ENCODE measurements at regions not wholly inside any gene's neighbourhood (a gene's known extent, or its start where the extent isn't known, plus 50 kb on each side); places are given as distances from the start of the nearest gene placed in this dataset.

- Mint-ChIP-seq H3K4me1 (ENCODE audit: unreplicated experiment) (no peaks in the 10 kb centered on the region), H3K27ac (ENCODE audit: unreplicated experiment) (no peak overlapping the region), H3K9me3 (ENCODE audit: unreplicated experiment) (no peaks in the 10 kb centered on the region), H3K36me3 (ENCODE audit: unreplicated experiment) (no peaks in the 10 kb centered on the region), H3K27me3 (ENCODE audit: unreplicated experiment) (no peaks in the 10 kb centered on the region), H3K4me3 (ENCODE audit: unreplicated experiment) (no peak overlapping the region)
- no peak for DNase-seq (ENCODE audit: extremely low spot score, unreplicated experiment)
- TF ChIP-seq, protein P1, sequence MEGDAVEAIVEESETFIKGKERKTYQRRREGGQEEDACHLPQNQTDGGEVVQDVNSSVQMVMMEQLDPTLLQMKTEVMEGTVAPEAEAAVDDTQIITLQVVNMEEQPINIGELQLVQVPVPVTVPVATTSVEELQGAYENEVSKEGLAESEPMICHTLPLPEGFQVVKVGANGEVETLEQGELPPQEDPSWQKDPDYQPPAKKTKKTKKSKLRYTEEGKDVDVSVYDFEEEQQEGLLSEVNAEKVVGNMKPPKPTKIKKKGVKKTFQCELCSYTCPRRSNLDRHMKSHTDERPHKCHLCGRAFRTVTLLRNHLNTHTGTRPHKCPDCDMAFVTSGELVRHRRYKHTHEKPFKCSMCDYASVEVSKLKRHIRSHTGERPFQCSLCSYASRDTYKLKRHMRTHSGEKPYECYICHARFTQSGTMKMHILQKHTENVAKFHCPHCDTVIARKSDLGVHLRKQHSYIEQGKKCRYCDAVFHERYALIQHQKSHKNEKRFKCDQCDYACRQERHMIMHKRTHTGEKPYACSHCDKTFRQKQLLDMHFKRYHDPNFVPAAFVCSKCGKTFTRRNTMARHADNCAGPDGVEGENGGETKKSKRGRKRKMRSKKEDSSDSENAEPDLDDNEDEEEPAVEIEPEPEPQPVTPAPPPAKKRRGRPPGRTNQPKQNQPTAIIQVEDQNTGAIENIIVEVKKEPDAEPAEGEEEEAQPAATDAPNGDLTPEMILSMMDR (IDR thresholded peaks at IDR 0.05), result no peak
Measured at GRCh38 chr3:181892848-181893247, 181.1 kb downstream of the SOX2 start.

DNA sequence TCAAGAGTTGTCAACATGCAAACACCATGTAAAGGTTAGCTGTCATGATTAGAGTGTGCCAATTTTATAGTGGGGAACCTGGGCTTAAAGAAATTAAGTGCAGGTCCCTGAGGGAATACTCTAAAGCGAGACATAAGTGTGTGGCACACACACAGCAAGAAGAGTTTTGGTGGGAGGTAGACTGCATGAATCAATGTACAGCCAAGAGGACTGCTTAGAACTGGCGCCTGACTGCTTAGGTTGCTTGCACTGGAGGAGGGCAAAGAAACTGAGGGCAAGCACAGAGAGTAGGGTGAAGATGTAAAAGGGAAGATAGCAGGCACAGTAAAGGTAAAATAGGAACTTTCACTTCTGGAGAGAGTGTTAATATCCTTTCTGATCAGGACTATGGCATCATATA is 184.9 kb downstream of the SOX2 start:
- no peaks in the 10 kb centered on the region for H3K9me3 Mint-ChIP-seq (ENCODE audit: unreplicated experiment)
- H3K4me3 Mint-ChIP-seq (ENCODE audit: unreplicated experiment), result no peak overlapping the region
- no peak overlapping the region for H3K27ac Mint-ChIP-seq (ENCODE audit: unreplicated experiment)
- no peaks in the 10 kb centered on the region for H3K4me1 Mint-ChIP-seq (ENCODE audit: unreplicated experiment)
- DNase-seq (ENCODE audit: extremely low spot score, unreplicated experiment), result no peak
- no peaks in the 10 kb centered on the region for H3K36me3 Mint-ChIP-seq (ENCODE audit: unreplicated experiment)
- TF ChIP-seq, protein P1 (IDR thresholded peaks at IDR 0.05), result no peak
- H3K27me3 Mint-ChIP-seq (ENCODE audit: unreplicated experiment), result no peaks in the 10 kb centered on the region

DNA sequence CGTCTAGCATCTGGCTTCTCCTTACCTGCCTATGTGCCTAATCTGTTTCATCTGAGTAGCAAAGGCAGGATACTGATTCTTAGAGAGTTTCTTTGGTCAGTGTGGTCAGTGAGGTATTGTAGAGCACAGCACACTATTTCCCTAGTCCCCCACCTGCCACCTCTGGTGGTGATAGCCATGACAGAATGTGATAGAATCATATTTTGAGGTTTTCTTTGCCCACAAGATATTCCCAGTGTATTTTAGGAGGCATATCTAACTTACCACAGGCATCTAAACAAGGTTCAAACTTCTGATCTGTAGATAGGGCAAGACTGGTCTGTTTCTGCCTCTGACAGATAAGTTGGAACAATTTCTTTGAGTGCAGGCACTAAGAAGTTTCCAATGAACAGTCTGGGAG is 188.0 kb downstream of the SOX2 start:
- no peak for DNase-seq (ENCODE audit: extremely low spot score, unreplicated experiment)
- TF ChIP-seq, protein P1 (IDR thresholded peaks at IDR 0.05), result no peak
- Mint-ChIP-seq H3K27me3 (ENCODE audit: unreplicated experiment) (no peaks in the 10 kb centered on the region), H3K27ac (ENCODE audit: unreplicated experiment) (no peak overlapping the region), H3K9me3 (ENCODE audit: unreplicated experiment) (no peaks in the 10 kb centered on the region), H3K4me1 (ENCODE audit: unreplicated experiment) (no peaks in the 10 kb centered on the region), H3K4me3 (ENCODE audit: unreplicated experiment) (no peak overlapping the region), H3K36me3 (ENCODE audit: unreplicated experiment) (no peaks in the 10 kb centered on the region)

DNA sequence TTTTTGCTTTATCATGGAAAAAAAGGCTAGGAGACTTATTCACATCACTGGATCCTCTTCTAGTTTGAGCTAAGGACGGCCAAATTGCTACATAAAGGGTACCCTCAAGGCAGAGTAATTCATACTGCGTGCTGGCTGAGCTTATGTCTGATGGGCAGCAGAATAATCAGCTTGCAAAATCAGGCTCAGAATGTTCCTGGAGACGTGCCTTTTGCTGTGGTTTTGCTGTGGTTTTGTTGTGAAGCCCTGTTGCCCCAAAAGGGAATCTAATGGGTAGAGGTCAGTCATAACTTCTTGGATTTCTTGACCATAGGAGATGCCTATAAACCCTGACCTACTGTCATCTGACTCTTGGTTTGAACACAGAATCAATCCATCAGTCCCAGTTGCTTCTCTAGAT is 189.9 kb downstream of the SOX2 start:
- no peak overlapping the region for H3K4me3 Mint-ChIP-seq (ENCODE audit: unreplicated experiment)
- H3K36me3 Mint-ChIP-seq (ENCODE audit: unreplicated experiment), result no peaks in the 10 kb centered on the region
- no peak overlapping the region for H3K27ac Mint-ChIP-seq (ENCODE audit: unreplicated experiment)
- TF ChIP-seq, protein P1 (IDR thresholded peaks at IDR 0.05), result no peak
- DNase-seq (ENCODE audit: extremely low spot score, unreplicated experiment), result no peak
- no peaks in the 10 kb centered on the region for H3K9me3 Mint-ChIP-seq (ENCODE audit: unreplicated experiment)
- H3K4me1 Mint-ChIP-seq (ENCODE audit: unreplicated experiment), result no peaks in the 10 kb centered on the region
- no peaks in the 10 kb centered on the region for H3K27me3 Mint-ChIP-seq (ENCODE audit: unreplicated experiment)

DNA sequence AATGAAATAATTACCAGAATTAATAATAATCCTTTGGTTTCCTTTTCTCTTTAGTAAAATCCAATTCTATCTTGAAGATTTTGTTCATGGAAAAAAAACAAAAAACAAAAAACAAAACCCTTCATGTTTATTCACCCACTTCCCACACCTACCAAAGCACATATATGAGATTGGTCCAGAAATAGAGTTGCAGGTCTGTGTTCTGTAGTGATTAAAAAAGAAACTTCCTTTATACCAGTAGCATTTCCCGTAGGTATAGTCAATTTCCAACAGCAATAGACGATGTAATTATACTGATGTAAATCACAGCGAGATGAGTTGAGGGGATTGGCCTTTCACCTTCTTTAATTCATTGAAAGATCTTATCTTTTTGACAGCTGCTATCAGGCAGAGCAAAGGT is 194.6 kb downstream of the SOX2 start:
- H3K36me3 Mint-ChIP-seq (ENCODE audit: unreplicated experiment), result no peaks in the 10 kb centered on the region
- no peak overlapping the region for H3K27ac Mint-ChIP-seq (ENCODE audit: unreplicated experiment)
- DNase-seq (ENCODE audit: extremely low spot score, unreplicated experiment), result no peak
- no peak overlapping the region for H3K4me3 Mint-ChIP-seq (ENCODE audit: unreplicated experiment)
- no peaks in the 10 kb centered on the region for H3K4me1 Mint-ChIP-seq (ENCODE audit: unreplicated experiment)
- H3K9me3 Mint-ChIP-seq (ENCODE audit: unreplicated experiment), result no peaks in the 10 kb centered on the region
- TF ChIP-seq, protein P1 (IDR thresholded peaks at IDR 0.05), result no peak
- no peaks in the 10 kb centered on the region for H3K27me3 Mint-ChIP-seq (ENCODE audit: unreplicated experiment)

Data from osteocyte (in vitro differentiated cells).